ENCODE measurements at regions not wholly inside any gene's neighbourhood (a gene's known extent, or its start where the extent isn't known, plus 50 kb on each side); places are given as distances from the start of the nearest gene placed in this dataset.

- H3K27me3 ChIP-seq, result no peaks in the 10 kb centered on the region
- H3K9me3 ChIP-seq, result no peaks in the 10 kb centered on the region
- no peak overlapping the region for H3K4me3 ChIP-seq
- DNase-seq (ENCODE audit: extremely low spot score in 2 of 2), result no peak
- no peak overlapping the region for H3K27ac ChIP-seq
- intact Hi-C loops (cut with DNase I), result loop anchor here (10.0 kb wide), 1 partner anchor 1833 kb away; no protein-coding TSS in a partner anchor
- TF ChIP-seq POLR2A (IDR thresholded peaks at IDR 0.05) (no peak), CTCF (IDR thresholded peaks at IDR 0.05) (no peak), POLR2AphosphoS5 (IDR thresholded peaks at IDR 0.05; ENCODE audit: insufficient read depth in 1 of 2, low read depth in 1 of 2) (no peak)
- H3K36me3 ChIP-seq, result no peaks in the 10 kb centered on the region
- no peaks in the 10 kb centered on the region for H3K4me1 ChIP-seq
These were observed 1541.7 kb upstream of the CDH8 start for GRCh38 chr16:63577891-63578290.

GRCh38 chr16:63575041-63575440 is 1538.8 kb upstream of the CDH8 start:
- H3K36me3 ChIP-seq, result no peaks in the 10 kb centered on the region
- TF ChIP-seq POLR2AphosphoS5 (IDR thresholded peaks at IDR 0.05; ENCODE audit: insufficient read depth in 1 of 2, low read depth in 1 of 2), result no peak
- no peak for TF ChIP-seq POLR2A (IDR thresholded peaks at IDR 0.05)
- TF ChIP-seq CTCF (IDR thresholded peaks at IDR 0.05), result no peak
- H3K27me3 ChIP-seq, result no peaks in the 10 kb centered on the region
- intact Hi-C loops (cut with DNase I), result loop anchor here (10.0 kb wide), 1 partner anchor 1830 kb away; no protein-coding TSS in a partner anchor
- H3K4me1 ChIP-seq, result no peaks in the 10 kb centered on the region
- no peaks in the 10 kb centered on the region for H3K9me3 ChIP-seq
- no peak for DNase-seq (ENCODE audit: extremely low spot score in 2 of 2)
- H3K27ac ChIP-seq, result no peak overlapping the region
- H3K4me3 ChIP-seq, result no peak overlapping the region

- intact Hi-C loops (cut with DNase I), result no loop called here
- DNase-seq (ENCODE audit: extremely low spot score in 2 of 2), result no peak
- Histone ChIP-seq H3K27me3 (no peaks in the 10 kb centered on the region), H3K4me3 (no peak overlapping the region), H3K4me1 (no peaks in the 10 kb centered on the region), H3K9me3 (no peaks in the 10 kb centered on the region), H3K27ac (no peak overlapping the region), H3K36me3 (no peaks in the 10 kb centered on the region)
- TF ChIP-seq POLR2A (IDR thresholded peaks at IDR 0.05) (no peak), POLR2AphosphoS5 (IDR thresholded peaks at IDR 0.05; ENCODE audit: insufficient read depth in 1 of 2, low read depth in 1 of 2) (no peak), CTCF (IDR thresholded peaks at IDR 0.05) (no peak)
These were observed 1531.9 kb upstream of the CDH8 start for GRCh38 chr16:63568164-63568563.

- H3K27me3 ChIP-seq, result no peaks in the 10 kb centered on the region
- no peaks in the 10 kb centered on the region for H3K36me3 ChIP-seq
- H3K4me1 ChIP-seq, result no peaks in the 10 kb centered on the region
- no peak overlapping the region for H3K27ac ChIP-seq
- no peak overlapping the region for H3K4me3 ChIP-seq
- TF ChIP-seq CTCF (IDR thresholded peaks at IDR 0.05) (no peak), POLR2AphosphoS5 (IDR thresholded peaks at IDR 0.05; ENCODE audit: insufficient read depth in 1 of 2, low read depth in 1 of 2) (no peak), POLR2A (IDR thresholded peaks at IDR 0.05) (no peak)
- intact Hi-C loops (cut with DNase I), result no loop called here
- no peak for DNase-seq (ENCODE audit: extremely low spot score in 2 of 2)
- no peaks in the 10 kb centered on the region for H3K9me3 ChIP-seq
These were observed 1527.7 kb upstream of the CDH8 start for GRCh38 chr16:63563819-63564505.

GRCh38 chr16:63553980-63554379 is 1517.7 kb upstream of the CDH8 start:
- H3K9me3 ChIP-seq, result no peaks in the 10 kb centered on the region
- H3K27ac ChIP-seq, result no peak overlapping the region
- DNase-seq (ENCODE audit: extremely low spot score in 2 of 2), result no peak
- TF ChIP-seq POLR2AphosphoS5 (IDR thresholded peaks at IDR 0.05; ENCODE audit: insufficient read depth in 1 of 2, low read depth in 1 of 2), result no peak
- no peak for TF ChIP-seq CTCF (IDR thresholded peaks at IDR 0.05)
- no peak for TF ChIP-seq POLR2A (IDR thresholded peaks at IDR 0.05)
- intact Hi-C loops (cut with DNase I), result no loop called here
- no peaks in the 10 kb centered on the region for H3K36me3 ChIP-seq
- no peak overlapping the region for H3K4me3 ChIP-seq
- H3K4me1 ChIP-seq, result no peaks in the 10 kb centered on the region
- no peaks in the 10 kb centered on the region for H3K27me3 ChIP-seq

All from vagina (tissue), 2 donors.